ES-I3 (cell line): ENCODE measurements at regions not wholly inside any gene's neighbourhood (a gene's known extent, or its start where the extent isn't known, plus 50 kb on each side); places are given as distances from the start of the nearest gene placed in this dataset.
"Not testable (repeated sequence)": the region's sequence is repeated elsewhere in the genome, so short reads cannot be mapped to it uniquely, and the experiment has no call there.

Experiments
- H3K36me3 ChIP-seq: 2 replicates; pipeline ENCODE4 v1.6.1; 2013; ENCODE audit warnings: mild to moderate bottlenecking, low read length, control low read depth, moderate library complexity; ENCODE audit not compliant: insufficient read depth
- H3K4me1 ChIP-seq: 2 replicates; pipeline ENCODE4 v1.6.1; 2013; ENCODE audit warnings: mild to moderate bottlenecking, control low read depth, low read length; ENCODE audit not compliant: insufficient read depth
- H3K9ac ChIP-seq: 2 replicates; pipeline ENCODE4 v1.6.1; 2013; ENCODE audit warnings: low read depth, mild to moderate bottlenecking, low read length, moderate library complexity
- H3K9me3 ChIP-seq: 2 replicates; pipeline ENCODE4 v1.6.1; 2013; ENCODE audit warnings: mild to moderate bottlenecking, low read length, moderate library complexity; ENCODE audit not compliant: control insufficient read depth, insufficient read depth

DNA sequence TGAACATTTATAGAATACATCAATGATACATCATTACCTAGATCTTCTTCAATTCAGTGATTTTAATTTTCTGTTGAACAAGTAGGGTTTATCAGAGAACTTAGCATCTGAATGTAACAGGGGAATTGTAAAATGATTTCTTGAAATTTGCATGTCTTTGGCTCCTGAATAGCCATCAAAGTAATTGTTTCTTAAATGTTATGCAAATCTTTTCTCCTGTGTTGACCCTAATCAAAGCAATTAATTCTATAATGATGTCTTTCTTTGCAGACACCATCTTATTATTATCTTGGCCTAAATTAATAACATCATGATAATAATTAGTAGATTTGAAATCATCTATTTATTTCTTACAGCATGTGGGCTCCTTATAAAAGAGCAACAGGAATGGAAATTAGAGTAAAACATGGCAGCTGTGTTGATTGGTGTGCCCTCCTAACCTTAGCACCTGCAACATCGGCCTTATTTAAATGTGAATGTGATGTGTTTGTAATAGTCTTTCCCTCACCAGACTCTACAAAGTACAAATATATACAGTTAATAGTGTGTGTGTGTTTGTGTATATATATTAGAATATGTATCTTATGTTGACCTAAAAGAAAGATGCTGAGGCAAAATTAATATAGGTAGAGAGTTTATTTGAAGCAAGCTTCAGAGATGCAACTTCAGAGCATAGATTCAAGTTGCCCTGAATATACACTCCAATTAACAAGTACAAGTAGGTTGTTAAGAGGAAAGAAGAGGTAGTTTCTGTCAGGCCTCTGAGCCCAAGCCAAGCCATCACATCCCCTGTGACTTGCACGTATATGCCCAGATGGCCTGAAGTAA is 328.0 kb upstream of the TECRL start:
- H3K9me3 ChIP-seq, result no peaks in the 10 kb centered on the region; the same call in 1 of the 2 replicates
- no peaks in the 10 kb centered on the region for H3K36me3 ChIP-seq
- H3K4me1 ChIP-seq, result peaks cover 5% of the 10 kb centered on the region; the same call in 1 of the 2 replicates
- H3K9ac ChIP-seq, result peak overlapping the region; percentile 5; the same call in 1 of the 2 replicates

- Histone ChIP-seq H3K4me1 (no peaks in the 10 kb centered on the region; the same call in 1 of the 2 replicates), H3K9me3 (peaks cover 10% of the 10 kb centered on the region), H3K36me3 (no peaks in the 10 kb centered on the region), H3K9ac (no peak overlapping the region)
These were observed 320.3 kb upstream of the TECRL start for GRCh38 chr4:64729561-64729960.

DNA sequence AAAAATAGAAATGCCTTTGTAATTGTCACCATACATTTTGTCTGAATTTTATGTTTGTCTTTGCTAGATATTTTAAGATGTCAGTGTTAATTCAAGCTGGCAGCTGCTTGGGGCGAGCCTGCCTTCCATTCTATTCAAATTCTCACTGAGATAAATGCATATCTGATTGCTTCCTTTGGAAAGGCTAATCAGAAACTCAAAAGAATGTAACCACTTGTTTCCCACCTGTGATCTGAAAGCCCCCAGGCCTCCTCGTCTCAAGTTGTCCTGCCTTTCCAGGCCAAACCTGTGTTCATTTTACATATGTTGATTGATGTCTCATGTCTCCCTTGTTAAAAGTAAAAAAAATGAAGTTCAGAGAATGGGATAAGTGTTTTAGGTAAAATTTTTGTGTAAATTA is 318.7 kb upstream of the TECRL start:
- Histone ChIP-seq H3K36me3 (no peaks in the 10 kb centered on the region), H3K4me1 (no peaks in the 10 kb centered on the region; the same call in 1 of the 2 replicates), H3K9me3 (peaks cover 10% of the 10 kb centered on the region), H3K9ac (no peak overlapping the region)

GRCh38 chr4:64727391-64727790 is 318.1 kb upstream of the TECRL start:
- not testable (repeated sequence) for H3K36me3 ChIP-seq, H3K4me1 ChIP-seq, H3K9ac ChIP-seq
- H3K9me3 ChIP-seq, result peaks cover 10% of the 10 kb centered on the region

DNA sequence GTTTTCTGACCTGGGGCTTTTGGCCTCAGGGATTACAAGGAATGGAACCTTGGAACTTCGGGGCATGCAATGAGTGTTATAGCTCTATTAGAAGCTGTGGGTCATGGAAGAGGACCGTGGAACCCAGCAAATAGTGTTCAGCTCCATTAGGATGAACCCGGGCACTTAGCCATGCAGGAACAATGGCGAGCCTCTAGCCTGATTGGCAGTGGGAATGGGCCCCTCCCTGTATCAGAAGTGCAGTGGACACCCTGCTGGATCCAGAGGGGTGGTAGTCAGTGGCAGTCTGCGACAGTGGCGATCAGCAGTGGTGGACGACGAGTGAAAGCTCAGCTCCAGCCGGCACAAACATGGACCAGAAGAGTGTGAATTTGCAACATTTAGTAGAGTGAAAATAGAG is 315.4 kb upstream of the TECRL start:
- peaks cover 8% of the 10 kb centered on the region for H3K9me3 ChIP-seq
- no peak overlapping the region for H3K9ac ChIP-seq
- no peaks in the 10 kb centered on the region for H3K36me3 ChIP-seq
- H3K4me1 ChIP-seq, result no peaks in the 10 kb centered on the region; the same call in 1 of the 2 replicates

GRCh38 chr4:64721106-64721505 is 311.9 kb upstream of the TECRL start:
- H3K36me3 ChIP-seq, result no peaks in the 10 kb centered on the region
- H3K9me3 ChIP-seq, result peaks cover 13% of the 10 kb centered on the region
- no peaks in the 10 kb centered on the region for H3K4me1 ChIP-seq
- H3K9ac ChIP-seq, result no peak overlapping the region

- H3K4me1 ChIP-seq, result no peaks in the 10 kb centered on the region
- H3K36me3 ChIP-seq, result no peaks in the 10 kb centered on the region
- H3K9ac ChIP-seq, result no peak overlapping the region
- peaks cover 13% of the 10 kb centered on the region for H3K9me3 ChIP-seq
These were observed 308.8 kb upstream of the TECRL start for GRCh38 chr4:64718091-64718490.

- Histone ChIP-seq H3K9ac (no peak overlapping the region), H3K36me3 (no peaks in the 10 kb centered on the region), H3K9me3 (peaks cover 13% of the 10 kb centered on the region; the same call in 1 of the 2 replicates), H3K4me1 (no peaks in the 10 kb centered on the region)
These were observed 306.5 kb upstream of the TECRL start for GRCh38 chr4:64715741-64716140.

GRCh38 chr4:64713256-64713840 is 304.1 kb upstream of the TECRL start:
- peaks cover 11% of the 10 kb centered on the region; the same call in 1 of the 2 replicates for H3K9me3 ChIP-seq
- no peak overlapping the region for H3K9ac ChIP-seq
- H3K4me1 ChIP-seq, result no peaks in the 10 kb centered on the region
- no peaks in the 10 kb centered on the region for H3K36me3 ChIP-seq

DNA sequence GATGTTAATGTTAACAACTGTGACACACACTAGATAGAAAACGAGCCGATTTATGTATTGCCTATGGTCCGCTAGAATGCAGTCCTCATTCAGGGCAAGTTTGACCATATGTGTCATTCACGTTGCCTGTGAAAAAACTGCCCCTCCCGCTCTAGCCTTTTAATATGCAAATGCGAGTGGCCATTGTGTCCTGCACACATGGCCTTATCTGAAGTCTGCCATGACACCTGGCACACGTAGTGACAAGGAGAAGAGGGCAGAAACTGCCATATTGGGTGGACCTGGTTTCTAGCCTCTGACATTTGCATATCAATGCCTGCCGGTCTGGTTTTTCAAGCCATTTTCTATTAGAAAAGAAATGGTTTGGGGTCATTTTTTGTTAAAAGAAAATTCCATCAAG is 303.3 kb upstream of the TECRL start:
- no peaks in the 10 kb centered on the region for H3K36me3 ChIP-seq
- no peak overlapping the region for H3K9ac ChIP-seq
- H3K9me3 ChIP-seq, result peaks cover 3% of the 10 kb centered on the region; the same call in 1 of the 2 replicates
- no peaks in the 10 kb centered on the region for H3K4me1 ChIP-seq

- H3K4me1 ChIP-seq, result no peaks in the 10 kb centered on the region
- H3K36me3 ChIP-seq, result no peaks in the 10 kb centered on the region
- no peaks in the 10 kb centered on the region; the same call in 1 of the 2 replicates for H3K9me3 ChIP-seq
- H3K9ac ChIP-seq, result no peak overlapping the region
These were observed 296.7 kb upstream of the TECRL start for GRCh38 chr4:64705989-64706388.

DNA sequence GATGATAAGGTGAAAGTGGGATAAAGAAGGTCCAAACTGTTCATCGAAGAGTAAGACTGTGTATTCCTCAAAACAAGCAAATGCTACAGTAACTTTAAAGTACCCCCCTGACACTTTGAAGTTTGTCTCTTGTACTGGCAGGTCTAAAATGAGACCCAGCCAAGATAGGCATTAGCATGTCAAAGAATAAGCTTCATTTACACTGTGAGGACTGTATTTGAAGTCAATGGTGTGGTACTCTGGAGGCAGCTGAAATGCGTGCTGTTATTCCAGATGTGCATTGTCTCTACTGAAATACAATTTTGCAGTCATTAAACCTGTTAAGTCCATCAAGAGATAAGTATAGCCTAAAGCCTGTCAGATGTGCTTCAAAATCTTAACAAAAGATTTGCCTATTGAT is 288.9 kb upstream of the TECRL start:
- Histone ChIP-seq H3K9me3 (no peaks in the 10 kb centered on the region), H3K9ac (no peak overlapping the region), H3K4me1 (no peaks in the 10 kb centered on the region), H3K36me3 (no peaks in the 10 kb centered on the region)

DNA sequence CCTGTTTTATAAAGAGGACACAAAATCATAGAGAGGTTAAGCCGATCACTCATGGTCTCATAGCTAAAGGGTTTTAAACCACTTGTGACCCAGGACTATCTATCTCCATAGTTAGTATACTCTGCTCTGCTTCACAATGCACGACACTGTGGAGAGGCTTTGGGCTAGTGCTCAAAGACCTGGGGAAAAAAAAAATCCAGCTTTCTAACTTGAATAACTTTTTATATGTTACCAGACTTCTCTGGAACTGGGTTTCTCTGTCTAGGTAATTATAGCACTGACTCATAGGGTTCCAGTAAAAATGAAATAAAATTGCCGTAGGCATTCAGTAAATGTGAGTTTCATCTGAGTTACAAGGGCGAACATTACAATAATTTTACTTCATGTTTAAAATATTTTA is 273.7 kb upstream of the TECRL start:
- H3K9ac ChIP-seq, result no peak overlapping the region
- H3K4me1 ChIP-seq, result no peaks in the 10 kb centered on the region
- no peaks in the 10 kb centered on the region for H3K36me3 ChIP-seq
- H3K9me3 ChIP-seq, result no peaks in the 10 kb centered on the region

GRCh38 chr4:64682481-64682880 is 273.2 kb upstream of the TECRL start:
- no peaks in the 10 kb centered on the region for H3K4me1 ChIP-seq
- no peaks in the 10 kb centered on the region for H3K9me3 ChIP-seq
- no peak overlapping the region for H3K9ac ChIP-seq
- H3K36me3 ChIP-seq, result no peaks in the 10 kb centered on the region

DNA sequence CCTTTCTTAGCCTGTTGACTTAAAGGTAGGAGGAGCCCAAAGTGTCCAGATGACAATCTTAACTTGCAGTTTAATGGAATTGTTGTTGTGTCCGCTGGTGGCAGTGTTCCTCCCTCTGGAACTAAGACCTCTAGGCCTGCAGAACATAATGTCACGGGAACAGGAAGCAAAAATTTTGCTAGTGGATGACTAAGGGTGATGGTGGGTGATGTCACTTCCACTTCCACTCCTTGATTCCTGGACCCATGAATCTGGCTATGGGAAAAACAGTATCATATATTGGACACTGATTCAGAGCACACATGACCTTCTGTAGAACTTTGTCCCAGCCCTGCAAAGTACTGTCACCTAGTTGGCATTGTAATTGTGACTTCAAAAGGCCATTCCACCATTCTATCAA is 263.9 kb upstream of the TECRL start:
- H3K36me3 ChIP-seq, H3K4me1 ChIP-seq, H3K9ac ChIP-seq, H3K9me3 ChIP-seq: not testable (repeated sequence)
